ENCODE measurements at regions not wholly inside any gene's neighbourhood (a gene's known extent, or its start where the extent isn't known, plus 50 kb on each side); places are given as distances from the start of the nearest gene placed in this dataset.

DNA sequence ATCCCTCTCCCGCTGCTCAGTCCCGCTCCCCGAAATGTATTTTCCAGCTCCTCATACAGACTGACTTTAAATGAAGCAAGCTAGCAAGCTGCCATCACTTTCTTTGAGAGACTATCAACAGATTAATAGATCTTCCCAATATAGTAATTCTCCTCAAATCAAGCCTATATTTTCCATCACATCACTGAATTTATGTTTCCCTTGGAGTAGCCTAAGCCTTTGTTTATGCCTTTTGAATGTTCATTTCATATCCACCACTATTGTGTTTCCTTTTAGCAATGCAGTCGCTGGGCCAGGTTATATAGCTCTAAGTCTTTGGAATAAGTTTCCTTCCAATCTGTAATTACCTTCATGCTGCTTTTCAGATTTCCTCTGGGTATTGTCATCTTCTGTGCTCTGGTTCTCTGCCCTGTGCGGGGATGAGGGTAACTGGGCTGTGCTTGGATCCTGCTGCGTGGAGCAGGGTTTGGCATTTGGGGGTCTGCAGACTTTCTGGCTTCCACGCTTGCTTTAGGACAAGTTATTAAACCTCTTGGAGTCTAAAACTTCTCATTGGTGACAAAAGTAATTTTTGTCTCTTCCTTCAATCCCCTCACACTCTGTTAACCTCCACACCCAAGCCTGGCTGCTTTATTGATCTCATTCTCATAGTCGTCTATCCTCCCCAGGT is 256.9 kb downstream of the DLEU7 start:
- no peak for TF ChIP-seq CTCF (IDR thresholded peaks at IDR 0.05)
- no peak for TF ChIP-seq ZFX (IDR thresholded peaks at IDR 0.05; ENCODE audit: borderline replicate concordance)
